Occipital lobe (tissue), 1 donor: ENCODE measurements at regions not wholly inside any gene's neighbourhood (a gene's known extent, or its start where the extent isn't known, plus 50 kb on each side); places are given as distances from the start of the nearest gene placed in this dataset.
"Not testable (repeated sequence)": the region's sequence is repeated elsewhere in the genome, so short reads cannot be mapped to it uniquely, and the experiment has no call there.

Source experiments
- DNase-seq: peaks from one replicate; lab custom pipeline; 2025; lab: John Stamatoyannopoulos, UW

DNA sequence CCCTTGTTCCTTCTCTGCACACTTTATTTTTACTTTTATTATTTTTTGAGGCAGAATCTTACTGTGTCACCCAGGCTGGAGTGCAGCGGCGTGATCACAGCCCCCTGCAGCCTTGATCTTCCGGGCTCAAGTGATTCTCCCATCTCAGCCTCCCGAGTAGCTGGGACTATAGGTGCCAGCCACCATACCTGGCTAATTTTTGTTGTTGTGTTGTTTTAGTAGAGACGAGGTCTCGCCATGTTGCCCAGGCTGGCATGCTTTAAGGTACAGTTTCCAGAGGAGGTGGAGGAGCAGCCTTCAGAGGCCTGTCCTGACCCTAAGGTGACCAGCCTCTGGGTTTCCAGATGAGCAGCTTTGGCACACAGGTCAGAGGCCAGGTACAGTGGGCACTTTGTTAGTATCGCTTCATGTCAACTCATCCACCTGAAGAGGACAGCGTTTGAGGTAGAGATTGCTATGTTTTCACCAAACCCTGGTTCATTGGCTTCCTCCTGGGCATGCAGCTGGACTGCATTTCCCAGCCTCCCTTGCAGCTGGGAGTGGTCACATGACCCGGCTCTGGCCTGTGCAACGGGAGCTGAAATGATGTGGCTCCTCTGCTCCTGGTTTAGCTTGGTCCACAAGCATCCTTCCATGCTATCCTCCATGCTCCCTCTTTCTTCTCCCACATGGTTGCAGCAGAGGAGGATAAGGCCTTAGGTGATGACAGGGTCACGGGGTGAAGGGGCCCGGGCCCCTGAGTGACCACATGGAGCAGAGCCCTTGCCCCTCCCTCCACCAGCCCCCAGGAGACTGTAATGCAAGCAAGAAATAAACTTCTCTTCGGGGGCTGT lies 139.3 kb upstream of the IER5L start:
- peak; percentile 54 for DNase-seq

DNA sequence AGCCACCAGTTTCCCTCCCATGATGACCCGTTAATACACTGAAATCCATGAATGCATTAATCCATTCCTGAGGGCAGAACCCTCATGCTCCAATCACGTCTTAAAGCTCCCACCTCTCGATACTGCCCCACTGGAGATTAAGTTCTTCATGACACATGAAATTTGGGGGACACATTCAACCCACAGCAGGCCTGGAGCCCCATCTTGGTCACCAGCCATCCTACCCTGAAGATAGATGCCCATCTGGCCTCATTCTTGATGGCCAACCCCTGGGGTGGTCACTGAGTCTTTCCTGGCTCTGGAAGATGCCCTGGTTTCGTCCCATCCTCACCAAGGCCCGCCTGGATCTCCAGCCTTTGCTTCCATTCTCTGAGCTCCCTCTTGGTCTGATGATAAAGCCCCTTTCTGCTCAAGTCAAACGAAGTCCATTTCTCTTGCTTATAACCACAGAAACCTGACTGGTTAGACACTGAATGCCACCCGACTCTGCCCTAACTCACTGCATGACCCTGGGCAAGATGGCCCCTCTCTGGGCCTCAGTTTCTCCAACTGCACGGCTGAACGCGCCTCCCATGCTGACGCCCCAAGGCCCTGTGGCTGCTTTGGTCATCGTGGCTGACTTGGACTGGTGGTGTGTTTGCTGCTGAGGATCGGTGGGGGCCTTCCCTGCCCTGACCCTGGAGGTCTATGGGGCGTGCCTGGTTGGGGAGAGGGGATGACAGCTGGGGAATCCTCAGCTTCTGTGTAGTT lies 138.4 kb upstream of the IER5L start:
- no peak for DNase-seq

DNA sequence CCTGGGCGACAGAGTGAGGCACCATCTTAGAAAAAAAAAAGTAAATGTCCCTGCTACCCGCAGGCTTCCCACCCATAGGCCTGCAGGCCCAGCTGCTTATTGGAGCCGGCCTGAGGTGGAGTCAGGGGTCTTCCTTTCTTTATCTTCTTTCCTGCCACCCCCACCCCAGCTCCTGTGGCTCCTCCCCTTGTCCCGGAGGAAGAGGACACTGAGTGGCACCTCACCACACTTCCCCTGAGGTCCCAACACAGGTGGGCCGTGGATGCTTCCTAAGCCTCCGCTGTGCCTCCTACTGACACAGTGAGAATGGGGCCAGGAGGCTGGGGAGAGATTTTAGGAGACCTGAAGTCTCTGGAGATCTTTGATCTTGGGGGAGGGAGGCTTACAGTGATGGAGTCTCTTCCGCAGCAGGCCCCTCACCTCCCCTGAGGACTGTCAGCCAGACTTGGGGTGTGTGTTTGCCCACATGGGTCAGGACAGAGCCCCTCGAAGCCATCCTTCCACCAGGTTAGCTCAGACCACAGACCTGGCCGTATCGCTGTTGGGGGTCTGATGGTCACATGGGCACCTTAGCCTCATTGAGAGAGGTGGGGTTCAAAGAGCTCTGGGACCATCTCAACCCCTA lies 135.4 kb upstream of the IER5L start:
- DNase-seq: no peak

DNA sequence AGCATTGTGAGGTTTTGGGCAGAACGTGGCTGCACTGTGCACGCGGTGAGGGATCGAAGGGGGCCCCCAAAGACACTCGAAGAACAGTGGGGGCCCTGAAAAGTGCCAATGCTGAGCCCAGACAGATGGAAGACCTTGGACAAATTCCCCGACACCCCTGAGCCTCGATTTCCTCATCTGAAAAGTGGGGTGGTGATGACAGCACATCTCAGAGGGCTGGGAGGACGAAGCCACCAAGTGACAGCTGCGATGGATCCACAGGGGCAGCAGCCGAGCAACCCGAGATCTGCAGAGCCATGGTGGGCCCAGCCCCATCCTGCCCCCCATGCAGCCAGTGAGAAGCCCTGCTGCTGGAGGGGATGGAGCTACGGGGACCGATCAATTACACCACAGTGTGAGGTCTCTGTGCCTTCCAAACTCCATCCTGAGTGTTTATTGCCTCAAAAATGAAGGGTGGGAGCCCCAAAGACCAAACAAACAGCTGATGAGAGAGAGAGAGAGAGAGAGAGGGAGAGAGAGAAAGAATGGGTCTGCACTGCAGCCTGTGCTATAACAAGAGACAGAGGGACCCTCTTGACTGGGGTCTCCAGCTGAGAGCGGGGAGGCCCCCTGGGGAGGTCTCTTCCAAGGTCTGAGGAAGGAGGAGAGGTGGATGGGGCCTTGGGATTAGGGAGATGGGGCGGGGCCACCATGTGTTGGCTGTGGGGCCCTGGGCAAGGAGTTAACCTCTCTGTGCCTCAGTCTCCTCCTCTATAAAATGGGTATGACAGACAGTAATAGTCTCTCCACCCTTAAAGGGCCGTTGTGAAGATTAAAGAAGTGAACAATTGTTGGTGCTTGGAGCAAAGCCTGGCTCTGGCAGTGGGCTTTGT lies 134.4 kb upstream of the IER5L start:
- DNase-seq: no peak

DNA sequence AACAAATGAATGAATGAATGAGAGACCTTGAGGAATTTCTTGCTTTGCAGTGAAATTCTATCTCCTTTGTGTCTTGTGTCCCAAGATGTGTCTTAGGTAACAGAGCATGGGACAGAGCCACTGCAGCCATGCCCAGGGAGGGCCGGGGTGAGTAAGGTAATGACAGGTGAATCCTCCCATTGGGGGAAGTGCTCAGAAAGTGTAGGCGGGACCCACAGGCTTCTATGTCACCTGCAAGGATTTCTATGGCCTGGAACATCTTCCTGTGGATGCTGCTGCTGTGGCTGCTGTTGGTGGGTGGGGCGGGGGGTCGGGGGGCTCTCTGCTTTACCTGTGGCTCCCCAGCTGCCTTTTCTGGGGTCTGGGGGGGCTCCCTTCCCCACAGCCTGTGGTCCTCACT lies 133.6 kb upstream of the IER5L start:
- no peak for DNase-seq

DNA sequence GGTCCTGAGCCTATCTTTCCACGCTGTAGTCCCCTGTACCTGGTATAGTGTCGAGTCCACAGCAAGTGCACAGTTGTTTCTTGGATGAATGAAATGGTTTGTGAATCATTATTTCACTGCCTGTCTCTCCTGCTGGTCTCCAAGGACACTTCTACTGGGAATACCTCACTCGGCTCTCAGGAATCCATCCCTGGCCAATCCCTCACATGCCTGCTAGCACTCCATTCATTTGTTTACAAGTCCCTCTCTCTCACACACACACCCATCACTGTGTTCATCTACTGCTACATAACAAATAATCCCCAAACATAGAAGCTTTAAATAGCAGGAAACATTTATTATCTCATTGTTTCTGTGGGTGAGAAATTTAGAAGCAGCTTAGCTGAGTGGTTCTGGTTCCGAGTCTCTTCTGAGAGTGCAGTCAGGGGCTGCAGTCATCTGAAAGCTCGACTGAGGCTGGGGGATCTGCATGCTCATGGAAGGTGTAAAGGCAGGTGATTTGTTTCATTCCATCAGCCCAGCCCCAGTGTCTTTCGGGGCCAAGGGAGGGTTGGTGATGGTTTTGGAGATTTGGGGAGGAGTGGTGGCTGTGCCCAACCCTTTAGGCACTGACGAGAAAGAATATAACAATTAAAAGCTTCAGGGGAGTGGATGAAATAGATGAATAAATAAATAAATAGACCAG lies 132.7 kb upstream of the IER5L start:
- no peak for DNase-seq

DNA sequence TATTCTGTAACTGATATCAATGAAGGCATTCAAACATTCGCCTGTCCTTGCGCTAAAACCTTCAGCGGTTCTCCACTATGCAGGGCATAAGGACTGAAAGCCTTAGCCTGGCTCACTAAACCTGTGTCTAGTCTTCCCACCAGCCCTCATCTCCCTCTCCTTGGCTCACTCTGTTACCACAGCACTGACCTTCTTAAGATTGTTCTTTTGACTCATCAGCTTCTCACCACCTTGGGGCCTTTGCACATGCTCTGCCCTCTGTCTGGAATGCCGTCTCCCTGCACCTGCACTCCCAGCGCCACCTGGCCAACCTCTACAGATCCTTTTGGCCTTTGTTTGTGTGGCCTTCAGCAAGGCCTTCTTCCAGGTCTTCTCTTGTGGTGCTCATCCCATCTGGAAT lies 131.8 kb upstream of the IER5L start:
- no peak for DNase-seq

DNA sequence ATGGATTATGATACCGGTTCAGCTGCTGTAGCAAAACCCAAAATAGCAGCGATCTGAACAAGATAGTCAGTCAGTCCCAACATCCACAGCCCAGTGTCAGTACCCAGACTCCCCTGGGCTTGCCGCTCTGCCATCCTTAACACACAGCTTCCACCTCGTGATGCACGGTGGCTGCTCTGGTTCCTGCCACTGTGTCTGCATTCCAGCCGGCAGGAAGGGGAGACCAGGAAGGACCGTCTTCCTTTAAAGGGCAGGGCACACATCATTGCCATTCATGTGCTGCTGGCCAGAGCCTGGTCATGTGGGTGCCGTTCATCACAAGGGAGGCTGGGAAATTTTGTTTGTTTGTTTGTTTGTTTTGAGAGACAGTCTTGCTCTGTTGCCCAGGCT lies 131.0 kb upstream of the IER5L start:
- no peak for DNase-seq

DNA sequence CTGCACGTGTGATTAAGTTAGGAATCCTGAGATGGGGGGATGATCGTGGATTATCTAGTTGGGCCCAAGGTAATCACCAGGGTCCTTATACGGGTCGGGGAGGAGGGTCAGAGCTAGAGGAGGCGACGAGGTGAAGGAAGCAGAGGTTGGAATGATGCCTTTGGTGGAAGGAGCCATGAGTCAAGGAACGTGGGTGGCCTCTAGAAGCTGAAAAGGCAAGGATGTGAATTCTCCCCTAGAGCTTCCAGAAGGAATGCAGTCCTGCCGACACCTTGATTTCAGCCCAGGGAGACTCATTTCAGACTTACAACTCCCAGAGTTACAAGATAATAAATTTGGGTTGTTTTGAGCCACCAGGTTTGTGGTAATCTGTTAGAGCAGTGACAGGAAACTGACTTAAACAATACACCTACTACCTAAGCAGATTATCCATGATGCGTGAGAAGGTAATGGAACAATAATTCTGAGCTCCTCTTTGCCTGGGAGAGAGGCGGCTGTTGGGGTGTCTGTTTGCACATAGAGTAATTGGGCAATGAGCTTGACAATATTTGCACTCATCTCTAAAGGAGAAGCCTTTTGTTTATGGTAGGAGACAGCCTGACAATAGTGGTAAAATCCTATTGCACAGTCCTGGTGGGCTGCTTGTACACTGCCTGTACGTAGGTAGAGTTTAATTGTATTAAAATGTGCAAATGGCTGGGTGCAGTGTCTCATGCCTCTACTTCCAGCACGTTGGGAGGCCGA lies 129.3 kb upstream of the IER5L start:
- DNase-seq: no peak

DNA sequence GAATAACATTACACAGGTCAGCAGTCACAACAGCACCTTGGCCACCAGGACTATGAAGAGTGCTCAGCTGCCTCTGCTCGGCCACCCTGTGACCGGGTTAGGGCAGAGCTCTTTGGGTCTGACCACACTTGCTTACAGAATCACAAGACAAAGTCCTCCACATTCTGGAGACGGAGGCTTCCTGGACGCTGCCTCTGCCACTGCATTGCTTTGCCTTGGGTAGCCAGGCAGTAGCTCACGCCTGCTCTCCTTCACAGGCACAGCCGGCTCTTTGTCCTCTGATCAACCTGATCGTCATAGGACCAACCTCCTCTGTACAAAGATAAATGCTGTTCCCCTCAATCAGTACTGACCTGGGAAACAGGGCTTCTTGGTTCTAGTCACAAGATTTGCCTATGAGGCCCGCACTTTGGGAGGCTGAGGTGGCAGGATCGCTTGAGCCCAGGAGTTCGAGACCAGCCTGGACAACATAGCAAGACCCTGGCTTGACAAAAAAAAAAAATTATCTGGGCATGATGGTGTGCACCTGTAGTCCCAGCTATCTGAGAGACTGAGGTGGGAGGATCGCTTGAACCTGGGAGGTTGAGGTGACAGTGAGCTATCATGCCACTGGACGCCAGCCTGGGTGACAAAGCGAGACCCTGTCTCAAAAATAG lies 128.4 kb upstream of the IER5L start:
- DNase-seq: no peak

DNA sequence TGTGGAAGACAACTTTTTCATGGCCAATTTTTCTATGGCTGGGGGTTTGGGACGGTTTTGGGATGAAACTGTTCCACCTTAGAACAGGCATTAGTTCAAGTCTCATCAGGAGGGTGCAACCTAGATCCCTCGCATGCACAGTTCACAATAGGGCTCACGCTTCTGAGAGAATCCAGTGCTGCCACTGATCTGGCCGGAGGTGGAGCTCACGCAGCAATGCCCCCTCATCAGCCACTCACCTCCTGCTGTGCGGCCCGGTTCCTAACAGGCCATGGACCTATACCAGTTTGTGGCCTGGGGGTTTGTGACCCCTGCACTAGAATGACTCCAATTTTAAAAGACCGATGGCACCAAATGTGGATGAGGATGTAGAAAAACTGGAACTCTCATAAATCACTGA lies 127.2 kb upstream of the IER5L start:
- no peak for DNase-seq

DNA sequence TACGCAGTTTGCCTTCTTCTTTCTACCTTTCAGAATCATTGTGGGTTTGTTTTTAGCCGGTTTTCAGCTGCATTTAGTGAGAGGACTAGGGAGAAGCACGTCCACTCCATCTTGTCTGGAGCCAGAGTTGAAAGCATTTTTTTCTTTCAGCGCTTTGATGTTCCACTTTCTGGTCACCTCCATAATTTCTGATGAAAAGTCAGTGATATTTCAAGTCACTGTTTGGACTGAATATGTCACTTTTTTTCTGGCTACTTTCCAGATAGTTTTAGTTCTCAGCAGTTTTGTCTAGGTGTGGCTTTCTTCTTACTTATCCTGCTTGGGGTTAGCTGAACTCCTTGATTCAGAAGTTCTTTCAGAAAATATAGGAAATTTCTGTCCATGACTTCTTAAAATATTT lies 123.9 kb upstream of the IER5L start:
- no peak for DNase-seq

DNA sequence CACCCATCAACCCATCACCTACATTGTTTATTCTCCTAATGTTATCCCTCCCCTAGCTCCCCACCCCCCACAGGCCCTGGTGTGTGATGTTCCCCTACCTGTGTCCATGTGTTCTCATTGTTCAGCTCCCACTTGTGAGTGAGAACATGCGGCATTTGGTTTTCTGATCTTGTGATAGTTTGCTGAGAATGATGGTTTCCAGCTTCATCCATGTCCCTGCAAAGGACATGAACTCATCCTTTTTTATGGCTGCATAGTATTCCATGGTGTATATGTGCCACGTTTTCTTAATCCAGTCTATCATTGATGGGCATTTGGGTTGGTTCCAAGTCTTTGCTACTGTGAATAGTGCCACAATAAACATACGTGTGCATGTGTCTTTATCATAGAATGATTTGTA lies 118.1 kb upstream of the IER5L start:
- DNase-seq: not testable (repeated sequence)

DNA sequence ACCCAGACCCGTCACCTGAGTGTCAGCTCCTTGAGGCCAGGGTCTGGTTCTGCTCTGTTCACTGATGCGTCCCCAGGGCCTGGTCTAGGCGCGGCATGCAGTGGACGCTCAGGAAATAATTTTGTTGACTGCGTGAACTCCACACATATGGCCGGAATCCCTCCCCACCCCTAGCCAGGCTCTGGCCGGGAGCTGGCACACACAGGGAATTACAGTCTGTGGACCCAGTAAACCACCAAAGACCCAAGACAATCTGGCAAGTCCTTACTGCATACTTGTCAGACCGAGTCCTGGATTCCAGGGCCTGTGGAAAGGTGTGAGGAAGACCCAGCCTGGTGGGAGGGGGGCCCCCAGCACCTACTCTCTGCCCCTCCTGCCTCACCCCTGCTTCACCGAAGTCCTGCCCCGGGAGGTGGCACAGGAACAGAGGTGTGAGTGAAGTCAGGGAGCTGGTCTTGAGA lies 113.0 kb upstream of the IER5L start:
- no peak for DNase-seq

DNA sequence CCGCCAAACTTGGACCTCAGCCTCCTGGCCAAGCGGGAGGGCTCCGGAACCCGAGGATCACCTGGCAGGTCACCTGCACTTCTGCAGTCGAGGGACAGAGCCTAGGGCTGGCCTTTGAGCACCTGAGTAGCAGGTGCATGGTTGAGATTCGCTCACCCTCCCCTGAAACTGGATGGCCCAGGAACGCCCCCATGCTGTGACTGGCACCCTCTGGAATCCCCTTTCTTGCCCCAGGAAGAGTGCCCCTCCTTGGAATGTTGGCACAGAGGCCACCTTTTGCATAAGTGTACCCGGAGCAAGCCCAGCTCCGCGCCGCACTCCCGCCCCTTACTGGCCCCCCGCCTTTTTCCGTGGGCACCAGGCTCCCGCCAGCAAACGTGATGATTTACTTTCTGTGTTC lies 112.5 kb upstream of the IER5L start:
- no peak for DNase-seq

DNA sequence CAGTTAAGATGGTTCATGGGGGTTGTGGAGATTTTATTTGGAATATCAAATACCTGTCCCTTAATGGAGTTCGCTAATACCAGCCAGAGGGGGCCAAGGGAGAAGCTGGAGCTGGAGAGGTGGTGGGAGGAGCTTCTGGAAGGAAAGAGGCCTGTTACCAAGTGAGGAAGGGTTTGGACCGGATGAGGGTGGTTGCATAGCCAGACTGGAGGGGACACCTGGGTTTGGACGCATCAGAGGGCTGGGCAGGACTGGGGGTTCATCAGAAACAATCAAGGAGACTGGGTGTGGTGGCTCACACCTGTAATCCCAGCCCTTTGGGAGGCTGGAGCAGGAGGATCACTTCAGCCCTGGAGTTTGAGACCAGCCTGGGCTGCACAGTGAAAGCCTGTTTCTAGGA lies 111.8 kb upstream of the IER5L start:
- no peak for DNase-seq

DNA sequence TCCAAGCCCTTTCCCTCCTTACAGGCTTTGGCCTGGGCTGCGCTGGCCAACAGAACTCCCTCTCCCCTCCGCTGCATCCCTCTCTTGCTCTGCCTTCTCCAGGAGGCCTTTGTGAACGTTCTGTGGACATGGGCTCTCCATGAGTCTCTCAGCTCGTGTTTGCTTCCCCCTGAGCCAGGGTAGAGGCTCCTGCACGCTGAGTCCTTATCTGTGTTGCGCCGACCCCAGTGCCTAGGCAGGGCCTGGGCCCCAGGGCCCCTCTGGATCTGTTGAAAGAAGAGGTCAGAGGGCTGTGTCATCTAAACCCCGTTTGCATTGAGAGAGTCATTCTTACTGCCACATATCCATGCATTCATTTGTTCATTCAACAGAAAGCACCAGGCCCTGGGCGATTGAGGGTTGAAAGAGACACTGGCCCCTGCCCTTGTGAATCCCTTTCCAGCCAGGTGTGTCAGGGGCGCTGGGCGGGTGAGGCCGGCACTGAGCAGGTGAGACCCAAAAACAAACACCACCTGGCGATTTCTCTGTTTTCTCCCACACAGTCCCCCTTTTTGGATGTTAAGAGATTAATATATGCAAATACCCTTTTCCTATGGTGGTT lies 111.2 kb upstream of the IER5L start:
- DNase-seq: no peak

DNA sequence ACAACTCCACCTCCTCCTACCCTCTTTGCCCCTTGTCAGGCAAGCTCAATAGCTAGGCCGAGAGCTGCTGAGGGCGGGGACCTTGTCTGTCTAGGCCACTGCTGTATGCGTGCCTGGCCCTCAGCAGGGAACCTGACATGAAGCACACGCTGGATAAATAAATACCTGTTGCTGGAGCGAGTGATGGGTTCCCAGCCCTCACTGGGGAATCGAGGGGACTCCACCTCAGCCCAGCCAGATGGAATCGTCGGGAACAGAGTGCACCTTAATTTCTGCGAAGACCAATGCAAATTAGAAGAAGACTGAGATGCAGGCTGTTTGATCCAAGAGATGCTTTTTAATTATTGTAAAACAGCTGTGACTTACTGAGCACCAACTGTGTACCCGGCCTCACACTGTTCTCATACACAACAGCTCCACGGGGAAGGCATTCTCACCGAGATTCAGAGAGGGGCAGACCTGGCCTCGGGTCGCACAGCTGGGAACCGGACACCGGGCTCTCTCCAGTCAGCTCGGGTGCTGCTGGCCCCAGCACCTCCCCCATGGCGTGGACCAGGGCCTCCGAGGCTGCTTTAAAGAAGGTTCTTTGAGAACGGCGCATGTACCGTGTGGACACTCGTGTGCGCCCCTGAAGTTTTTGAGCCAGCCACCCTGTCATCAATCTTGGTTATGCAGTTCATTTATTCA lies 109.7 kb upstream of the IER5L start:
- no peak for DNase-seq
